ENCODE measurements at regions not wholly inside any gene's neighbourhood (a gene's known extent, or its start where the extent isn't known, plus 50 kb on each side); places are given as distances from the start of the nearest gene placed in this dataset.

DNA sequence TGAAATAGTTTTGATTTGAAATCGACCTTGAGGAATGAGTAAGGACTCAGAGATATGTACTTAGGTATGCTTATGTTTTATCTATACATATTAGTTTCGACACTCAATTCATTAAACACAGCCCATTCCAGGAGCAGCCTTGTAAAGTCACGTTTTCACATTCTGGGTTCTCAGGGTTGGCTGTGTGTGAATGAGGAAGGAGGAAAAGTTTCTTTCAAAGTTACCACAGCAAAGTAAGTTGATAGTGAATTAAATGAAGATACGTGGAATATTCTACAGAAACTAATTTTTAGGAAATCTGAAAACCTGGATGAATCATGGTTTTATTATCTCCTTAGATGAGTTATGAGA is 133.5 kb downstream of the C3orf38 start:
- H4K20me1 ChIP-seq (ENCODE audit: insufficient read depth, low read length): no peaks in the 10 kb centered on the region
- no peaks in the 10 kb centered on the region for H3F3A ChIP-seq (ENCODE audit: insufficient read depth, low read length)
- no peaks in the 10 kb centered on the region for H3K9me2 ChIP-seq (replicated peaks; ENCODE audit: insufficient read depth, low read length)
- TF ChIP-seq EZH2 (optimal IDR thresholded peaks at IDR 0.05; ENCODE audit: low read depth, low read length) (no peak), EZH2phosphoT487 (IDR thresholded peaks at IDR 0.05; ENCODE audit: low read length) (no peak)
- TF ChIP-seq, protein P1, sequence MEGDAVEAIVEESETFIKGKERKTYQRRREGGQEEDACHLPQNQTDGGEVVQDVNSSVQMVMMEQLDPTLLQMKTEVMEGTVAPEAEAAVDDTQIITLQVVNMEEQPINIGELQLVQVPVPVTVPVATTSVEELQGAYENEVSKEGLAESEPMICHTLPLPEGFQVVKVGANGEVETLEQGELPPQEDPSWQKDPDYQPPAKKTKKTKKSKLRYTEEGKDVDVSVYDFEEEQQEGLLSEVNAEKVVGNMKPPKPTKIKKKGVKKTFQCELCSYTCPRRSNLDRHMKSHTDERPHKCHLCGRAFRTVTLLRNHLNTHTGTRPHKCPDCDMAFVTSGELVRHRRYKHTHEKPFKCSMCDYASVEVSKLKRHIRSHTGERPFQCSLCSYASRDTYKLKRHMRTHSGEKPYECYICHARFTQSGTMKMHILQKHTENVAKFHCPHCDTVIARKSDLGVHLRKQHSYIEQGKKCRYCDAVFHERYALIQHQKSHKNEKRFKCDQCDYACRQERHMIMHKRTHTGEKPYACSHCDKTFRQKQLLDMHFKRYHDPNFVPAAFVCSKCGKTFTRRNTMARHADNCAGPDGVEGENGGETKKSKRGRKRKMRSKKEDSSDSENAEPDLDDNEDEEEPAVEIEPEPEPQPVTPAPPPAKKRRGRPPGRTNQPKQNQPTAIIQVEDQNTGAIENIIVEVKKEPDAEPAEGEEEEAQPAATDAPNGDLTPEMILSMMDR (IDR thresholded peaks at IDR 0.05; ENCODE audit: low read length): no peak
- no peak overlapping the region for H2AFZ ChIP-seq (ENCODE audit: low read length)
- H3K4me2 ChIP-seq (ENCODE audit: low read depth, low read length): no peak overlapping the region
- no peak overlapping the region for H3K9ac ChIP-seq (ENCODE audit: low read length)
- no peaks in the 10 kb centered on the region for H3K79me2 ChIP-seq (ENCODE audit: low read length)
- no peaks in the 10 kb centered on the region for H3K4me1 ChIP-seq (ENCODE audit: low read length)
- H3K36me3 ChIP-seq (replicated peaks; ENCODE audit: insufficient read depth, low read length): no peaks in the 10 kb centered on the region
- no peak overlapping the region for H3K4me3 ChIP-seq (ENCODE audit: low read length)
- H3K9me3 ChIP-seq (replicated peaks; ENCODE audit: insufficient read depth, low read length): no peaks in the 10 kb centered on the region
- no peak overlapping the region for H3K27ac ChIP-seq (ENCODE audit: low read length)
- no peaks in the 10 kb centered on the region for H3K27me3 ChIP-seq (replicated peaks; ENCODE audit: insufficient read depth, low read length)
- DNase-seq: no peak

DNA sequence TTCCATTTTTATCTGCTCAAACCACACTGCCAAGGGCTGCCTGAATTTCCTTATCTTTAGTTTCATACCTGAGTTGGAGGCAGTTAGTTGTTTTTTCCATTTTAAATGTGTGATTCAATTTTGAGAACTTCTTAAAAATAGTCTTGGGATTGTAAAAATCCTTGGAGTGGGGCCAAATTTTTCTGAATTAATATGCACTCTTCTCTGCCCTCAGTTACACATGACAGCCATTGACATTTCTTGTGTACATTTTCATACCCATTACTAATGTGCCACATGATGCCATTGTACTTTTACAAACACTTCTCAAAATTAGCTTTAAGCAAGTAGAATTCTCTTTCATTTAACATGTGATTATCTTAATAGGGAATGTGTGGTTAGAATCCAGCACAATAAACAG is 141.7 kb downstream of the C3orf38 start:
- no peaks in the 10 kb centered on the region for H3K79me2 ChIP-seq (ENCODE audit: low read length)
- no peak overlapping the region for H3K9ac ChIP-seq (ENCODE audit: low read length)
- no peak overlapping the region for H2AFZ ChIP-seq (ENCODE audit: low read length)
- H3K36me3 ChIP-seq (replicated peaks; ENCODE audit: insufficient read depth, low read length): no peaks in the 10 kb centered on the region
- H3K4me3 ChIP-seq (ENCODE audit: low read length): no peak overlapping the region
- H3K9me2 ChIP-seq (replicated peaks; ENCODE audit: insufficient read depth, low read length): no peaks in the 10 kb centered on the region
- peaks cover 2% of the 10 kb centered on the region; the same call in 1 of the 2 replicates for H3K9me3 ChIP-seq (replicated peaks; ENCODE audit: insufficient read depth, low read length)
- H3K27ac ChIP-seq (ENCODE audit: low read length): no peak overlapping the region
- DNase-seq: no peak
- no peaks in the 10 kb centered on the region for H3K4me1 ChIP-seq (ENCODE audit: low read length)
- no peaks in the 10 kb centered on the region for H4K20me1 ChIP-seq (ENCODE audit: insufficient read depth, low read length)
- H3F3A ChIP-seq (ENCODE audit: insufficient read depth, low read length): no peaks in the 10 kb centered on the region
- H3K4me2 ChIP-seq (ENCODE audit: low read depth, low read length): no peak overlapping the region
- TF ChIP-seq EZH2phosphoT487 (IDR thresholded peaks at IDR 0.05; ENCODE audit: low read length): no peak
- TF ChIP-seq EZH2 (optimal IDR thresholded peaks at IDR 0.05; ENCODE audit: low read depth, low read length): no peak
- TF ChIP-seq, protein P1 (IDR thresholded peaks at IDR 0.05; ENCODE audit: low read length): no peak
- no peaks in the 10 kb centered on the region for H3K27me3 ChIP-seq (replicated peaks; ENCODE audit: insufficient read depth, low read length)

DNA sequence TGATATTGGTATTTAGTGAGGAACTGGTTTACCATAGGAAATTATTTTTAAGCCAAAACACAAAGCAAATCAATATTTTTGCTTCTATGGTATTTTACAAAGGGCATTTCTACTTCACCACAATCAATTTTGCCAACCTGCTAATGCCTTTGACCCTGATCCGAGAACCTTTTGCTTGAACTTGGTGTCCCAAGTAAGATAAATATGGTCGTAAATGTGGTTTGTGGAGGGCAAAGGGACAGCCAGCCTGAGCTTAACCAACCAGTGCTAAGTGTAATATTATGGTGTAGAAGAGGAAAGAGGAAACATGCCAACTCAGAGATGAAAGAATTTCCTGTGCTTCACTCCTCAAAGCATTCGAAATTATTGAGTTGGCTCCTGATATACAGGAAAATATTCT is 148.4 kb downstream of the C3orf38 start:
- Histone ChIP-seq H3K4me3 (ENCODE audit: low read length) (no peak overlapping the region), H3K9me2 (replicated peaks; ENCODE audit: insufficient read depth, low read length) (no peaks in the 10 kb centered on the region), H3K36me3 (replicated peaks; ENCODE audit: insufficient read depth, low read length) (no peaks in the 10 kb centered on the region), H3K9me3 (replicated peaks; ENCODE audit: insufficient read depth, low read length) (no peaks in the 10 kb centered on the region), H3K79me2 (ENCODE audit: low read length) (no peaks in the 10 kb centered on the region), H3F3A (ENCODE audit: insufficient read depth, low read length) (no peaks in the 10 kb centered on the region), H3K27ac (ENCODE audit: low read length) (no peak overlapping the region), H3K4me1 (ENCODE audit: low read length) (no peaks in the 10 kb centered on the region), H3K9ac (ENCODE audit: low read length) (no peak overlapping the region), H3K4me2 (ENCODE audit: low read depth, low read length) (no peak overlapping the region), H3K27me3 (replicated peaks; ENCODE audit: insufficient read depth, low read length) (no peaks in the 10 kb centered on the region), H4K20me1 (ENCODE audit: insufficient read depth, low read length) (no peaks in the 10 kb centered on the region), H2AFZ (ENCODE audit: low read length) (no peak overlapping the region)
- no peak for DNase-seq
- TF ChIP-seq, protein P1 (IDR thresholded peaks at IDR 0.05; ENCODE audit: low read length): no peak
- TF ChIP-seq EZH2phosphoT487 (IDR thresholded peaks at IDR 0.05; ENCODE audit: low read length) (no peak), EZH2 (optimal IDR thresholded peaks at IDR 0.05; ENCODE audit: low read depth, low read length) (no peak)

All from MM.1S (cell line).